IMR-90 (cell line): ENCODE measurements at regions not wholly inside any gene's neighbourhood (a gene's known extent, or its start where the extent isn't known, plus 50 kb on each side); places are given as distances from the start of the nearest gene placed in this dataset.

Experiments
- ATAC-seq: fragments of 200-7000 bp; cut with Tn5 transposase; 2 replicates; pipeline ENCODE4 v1.9.1; 2020; ENCODE audit warnings: low read depth, mild to moderate bottlenecking, moderate library complexity
- BruUV-seq: library from RNA; stranded (reverse); fragments of 400-500 nt; replicated peaks from 2 replicates; lab custom pipeline; 2021; lab: Mats Ljungman, UMichigan
- CTCF ChIA-PET: fragments of 300-600 bp; formaldehyde crosslinking; extraction: SDS; loops from one replicate; lab custom pipeline; 2021; ENCODE audit warnings: antibody characterized with exemption; lab: Yijun Ruan, JAX
- POLR2A ChIA-PET: fragments of 300-600 bp; sonication (Branson Sonifier 250); formaldehyde crosslinking; loops from one replicate; lab custom pipeline; 2022; ENCODE audit warnings: antibody characterized with exemption; ENCODE audit not compliant: unreplicated experiment; lab: Charles Lee
- DNase-seq: peaks from one replicate; pipeline ENCODE4 v3.0.0; 2013
- H2AFZ ChIP-seq: replicated peaks from 2 replicates; pipeline ENCODE3; 2013; ENCODE audit warnings: low read length, mild to moderate bottlenecking; ENCODE audit not compliant: poor library complexity
- H2AK5ac ChIP-seq: 2 replicates; pipeline ENCODE4 v1.6.1; 2013; ENCODE audit warnings: low read depth, low read length, inconsistent platforms
- H2AK9ac ChIP-seq: replicated peaks from 2 replicates; pipeline ENCODE3; 2013; ENCODE audit warnings: mild to moderate bottlenecking, low read depth, low read length, moderate library complexity; ENCODE audit not compliant: poor library complexity
- H2BK120ac ChIP-seq: 2 replicates; pipeline ENCODE4 v1.6.1; 2013; ENCODE audit warnings: low read depth, low read length, inconsistent platforms
- H2BK15ac ChIP-seq: 3 replicates; pipeline ENCODE4 v1.6.1; 2013; ENCODE audit warnings: low read depth, low read length, inconsistent platforms
- H2BK20ac ChIP-seq: 2 replicates; pipeline ENCODE4 v1.6.1; 2013; ENCODE audit warnings: low read depth, mild to moderate bottlenecking, inconsistent platforms, low read length, moderate library complexity
- H2BK5ac ChIP-seq: 2 replicates; pipeline ENCODE4 v1.6.1; 2013; ENCODE audit warnings: mild to moderate bottlenecking, low read depth, low read length, inconsistent platforms; ENCODE audit not compliant: poor library complexity, severe bottlenecking
- H3K14ac ChIP-seq: replicated peaks from 2 replicates; pipeline ENCODE4 v1.6.1; 2013; ENCODE audit warnings: low read depth, low read length, inconsistent platforms
- H3K18ac ChIP-seq: 2 replicates; pipeline ENCODE4 v1.6.1; 2013; ENCODE audit warnings: low read depth, low read length, control low read depth
- H3K23ac ChIP-seq: 2 replicates; pipeline ENCODE4 v1.6.1; 2013; ENCODE audit warnings: low read depth, low read length, inconsistent platforms
- H3K27ac ChIP-seq: 2 replicates; pipeline ENCODE4 v1.5.1; 2013; ENCODE audit warnings: mild to moderate bottlenecking, control low read depth, low read length; ENCODE audit not compliant: insufficient read depth
- H3K27me3 ChIP-seq: 2 replicates; pipeline ENCODE4 v1.6.1; 2013; ENCODE audit warnings: low read length; ENCODE audit not compliant: control insufficient read depth, insufficient read depth
- H3K36me3 ChIP-seq: 2 replicates; pipeline ENCODE4 v1.6.1; 2013; ENCODE audit warnings: low read length, mixed read lengths; ENCODE audit not compliant: control insufficient read depth, insufficient read depth
- H3K4ac ChIP-seq: 2 replicates; pipeline ENCODE4 v1.6.1; 2013; ENCODE audit warnings: low read depth, low read length, inconsistent platforms
- H3K4me1 ChIP-seq: 2 replicates; pipeline ENCODE4 v1.6.1; 2013; ENCODE audit warnings: low read length, mixed read lengths; ENCODE audit not compliant: control insufficient read depth, insufficient read depth
- H3K4me2 ChIP-seq: 2 replicates; pipeline ENCODE4 v1.6.1; 2013; ENCODE audit warnings: low read depth, mild to moderate bottlenecking, control low read depth, low read length, moderate library complexity
- H3K4me3 ChIP-seq: 2 replicates; pipeline ENCODE4 v1.5.1; 2013; ENCODE audit warnings: low read depth, mild to moderate bottlenecking, control low read depth, low read length, moderate library complexity; ENCODE audit not compliant: insufficient read depth
- H3K56ac ChIP-seq: 2 replicates; pipeline ENCODE4 v1.6.1; 2013; ENCODE audit warnings: low read length, inconsistent platforms; ENCODE audit not compliant: insufficient read depth; ENCODE audit errors: extremely low read depth
- H3K79me1 ChIP-seq, 2 experiments: 2 replicates each; pipeline ENCODE4 v1.6.1; 2013; ENCODE audit warnings: low read length in 2 of 2, inconsistent platforms in 1 of 2, low read depth in 1 of 2
- H3K9ac ChIP-seq: 2 replicates; pipeline ENCODE4 v1.6.1; 2013; ENCODE audit warnings: low read depth, low read length, control low read depth
- H3K9me1 ChIP-seq: 2 replicates; pipeline ENCODE4 v1.6.1; 2013; ENCODE audit warnings: low read length, inconsistent platforms; ENCODE audit not compliant: insufficient read depth
- H3K9me3 ChIP-seq: 2 replicates; pipeline ENCODE4 v1.6.1; 2013; ENCODE audit warnings: low read length; ENCODE audit not compliant: control insufficient read depth, insufficient read depth
- H4K20me1 ChIP-seq: 2 replicates; pipeline ENCODE4 v1.6.1; 2013; ENCODE audit warnings: low read length, inconsistent platforms; ENCODE audit not compliant: insufficient read depth
- H4K5ac ChIP-seq: 2 replicates; pipeline ENCODE4 v1.6.1; 2013; ENCODE audit warnings: mild to moderate bottlenecking, low read depth, low read length, control low read depth
- H4K8ac ChIP-seq, 2 experiments: 2 replicates each; pipeline ENCODE4 v1.6.1; 2013; ENCODE audit warnings: low read depth in 2 of 2, low read length in 2 of 2, control low read depth in 1 of 2, inconsistent platforms in 1 of 2
- H4K91ac ChIP-seq: 2 replicates; pipeline ENCODE4 v1.6.1; 2013; ENCODE audit warnings: low read depth, low read length, inconsistent platforms; ENCODE audit not compliant: insufficient read depth
- MAFK ChIP-seq: IDR thresholded peaks from 2 replicates; pipeline ENCODE4 v1.6.1; 2012; ENCODE audit warnings: low read depth, low read length, improper control_type of control experiment
- NFE2L2 ChIP-seq: fragments of 150-350 bp; IDR thresholded peaks from 2 replicates; pipeline ENCODE4 v1.6.1; 2016; ENCODE audit warnings: low read depth, mild to moderate bottlenecking, low read length
- POLR2A ChIP-seq: IDR thresholded peaks from 2 replicates; pipeline ENCODE4 v1.6.1; 2012; ENCODE audit warnings: mild to moderate bottlenecking, low read depth, low read length
- WGBS, 2 experiments: methylation state at CpG; one replicate each; pipeline versions ENCODE4 v1.1.5 to v1.1.7; 2013; ENCODE audit warnings: missing lambda C conversion rate in 2 of 2; ENCODE audit not compliant: insufficient read length in 1 of 2; ENCODE audit errors: extremely low coverage in 2 of 2; 5-methylcytosine and 5-hydroxymethylcytosine counted together
- dilution Hi-C: fragments of 300-500 bp; cut with HindIII; formaldehyde crosslinking; loops from one replicate; pipeline ENCODE4 v1.14.3; 2018; ENCODE audit warnings: low sequenced_read_pairs; ENCODE audit not compliant: unreplicated experiment
- in situ Hi-C: fragments of 300-500 bp; cut with MboI; formaldehyde crosslinking; loops from 3 replicates; pipeline ENCODE4 v1.14.3; 2019; ENCODE audit warnings: low sequenced_read_pairs, inconsistent platforms, mixed read lengths
- intact Hi-C: fragments of 100-400 bp; cut with micrococcal nuclease; formaldehyde crosslinking; loops from 2 replicates; pipeline ENCODE4 v1.10.0; 2022

GRCh38 chr17:27390540-27390939 is 65.7 kb upstream of the KSR1 start:
- ATAC-seq = no peak
- Histone ChIP-seq H2BK20ac (no peak overlapping the region), H2AK5ac (no peak overlapping the region), H3K4me3 (no peak overlapping the region), H2BK15ac (no peak overlapping the region), H3K27me3 (peaks cover 5% of the 10 kb centered on the region), H4K5ac (no peak overlapping the region), H2BK120ac (no peak overlapping the region), H3K14ac (no peak overlapping the region), H3K9me3 (peaks cover 2% of the 10 kb centered on the region; the same call in 1 of the 2 replicates), H3K4me1 (no peaks in the 10 kb centered on the region), H2BK5ac (no peak overlapping the region), H3K18ac (no peak overlapping the region), H3K9me1 (no peaks in the 10 kb centered on the region), H3K27ac (no peak overlapping the region), H3K23ac (no peak overlapping the region), H2AFZ (no peak overlapping the region), H2AK9ac (no peak overlapping the region), H3K79me1 (no peaks in the 10 kb centered on the region), H3K36me3 (no peaks in the 10 kb centered on the region), H4K91ac (no peak overlapping the region), H3K4ac (no peak overlapping the region), H4K8ac (no peak overlapping the region), H3K56ac (no peak overlapping the region), H4K20me1 (no peaks in the 10 kb centered on the region), H3K9ac (no peak overlapping the region), H3K4me2 (no peak overlapping the region)
- dilution Hi-C loops (no loop called here), in situ Hi-C loops (no loop called here), intact Hi-C loops (no loop called here)
- ChIA-PET POLR2A (no interaction called here), CTCF (no interaction called here)
- DNase-seq = no peak
- no TSS peak for BruUV-seq
- TF ChIP-seq MAFK = no peak
- no peak for TF ChIP-seq NFE2L2
- TF ChIP-seq POLR2A = no peak
- 92% methylated on average over 2 of the region's 8 CpGs; no CpG with 5 or more reads in 1 of the 2 experiments for WGBS, 2 experiments
